Fibroblast of mammary gland (primary cell): ENCODE measurements at regions not wholly inside any gene's neighbourhood (a gene's known extent, or its start where the extent isn't known, plus 50 kb on each side); places are given as distances from the start of the nearest gene placed in this dataset.

Experiments used
- DNase-seq: peaks from one replicate; pipeline ENCODE4 v3.0.0-alpha.2; 2010; ENCODE audit warnings: low read depth
- H3K4me3 ChIP-seq: 2 replicates; pipeline ENCODE4 v1.5.1; 2011; ENCODE audit warnings: low read depth, mild to moderate bottlenecking, low read length, moderate library complexity; ENCODE audit not compliant: control insufficient read depth
- TF ChIP-seq, protein P1 (sequence below): conservative IDR thresholded peaks from 2 replicates; pipeline ENCODE4 v1.5.1; 2011; ENCODE audit warnings: low read depth, low read length, inconsistent platforms; ENCODE audit not compliant: control insufficient read depth, insufficient read depth

DNA sequence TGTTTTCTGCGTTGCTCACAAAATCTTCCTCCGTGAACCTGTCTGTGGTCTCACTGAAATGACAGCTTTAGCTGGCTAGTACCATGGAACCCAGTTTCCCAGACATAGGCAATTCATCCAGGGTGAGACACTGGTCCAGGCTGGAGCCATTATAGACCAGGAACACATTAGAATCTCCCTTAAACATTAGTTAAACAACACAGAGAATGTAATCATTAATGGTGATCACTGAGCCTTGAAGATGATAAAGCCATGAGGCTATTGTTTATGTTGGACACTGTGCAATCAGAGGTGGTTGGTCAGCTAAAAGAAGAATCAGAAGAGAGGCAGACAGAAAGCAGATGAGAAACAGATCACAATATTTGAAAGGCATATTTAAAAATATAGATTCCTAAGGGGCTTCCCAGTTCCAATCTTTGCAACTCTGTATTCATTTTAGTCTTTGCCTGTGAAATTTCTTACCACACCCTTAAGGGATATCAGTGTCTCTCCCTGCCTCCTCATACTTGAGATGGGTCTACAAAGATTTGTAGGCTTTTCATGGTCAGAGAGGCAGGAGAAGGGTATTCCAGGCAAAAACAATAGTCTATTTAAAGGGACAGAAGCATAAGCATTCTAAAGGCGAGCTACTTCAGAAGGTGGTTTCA is 317.9 kb downstream of the MAP2K6 start:
- H3K4me3 ChIP-seq = no peak overlapping the region
- DNase-seq = peak; percentile 24
- TF ChIP-seq, protein P1, sequence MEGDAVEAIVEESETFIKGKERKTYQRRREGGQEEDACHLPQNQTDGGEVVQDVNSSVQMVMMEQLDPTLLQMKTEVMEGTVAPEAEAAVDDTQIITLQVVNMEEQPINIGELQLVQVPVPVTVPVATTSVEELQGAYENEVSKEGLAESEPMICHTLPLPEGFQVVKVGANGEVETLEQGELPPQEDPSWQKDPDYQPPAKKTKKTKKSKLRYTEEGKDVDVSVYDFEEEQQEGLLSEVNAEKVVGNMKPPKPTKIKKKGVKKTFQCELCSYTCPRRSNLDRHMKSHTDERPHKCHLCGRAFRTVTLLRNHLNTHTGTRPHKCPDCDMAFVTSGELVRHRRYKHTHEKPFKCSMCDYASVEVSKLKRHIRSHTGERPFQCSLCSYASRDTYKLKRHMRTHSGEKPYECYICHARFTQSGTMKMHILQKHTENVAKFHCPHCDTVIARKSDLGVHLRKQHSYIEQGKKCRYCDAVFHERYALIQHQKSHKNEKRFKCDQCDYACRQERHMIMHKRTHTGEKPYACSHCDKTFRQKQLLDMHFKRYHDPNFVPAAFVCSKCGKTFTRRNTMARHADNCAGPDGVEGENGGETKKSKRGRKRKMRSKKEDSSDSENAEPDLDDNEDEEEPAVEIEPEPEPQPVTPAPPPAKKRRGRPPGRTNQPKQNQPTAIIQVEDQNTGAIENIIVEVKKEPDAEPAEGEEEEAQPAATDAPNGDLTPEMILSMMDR = no peak

DNA sequence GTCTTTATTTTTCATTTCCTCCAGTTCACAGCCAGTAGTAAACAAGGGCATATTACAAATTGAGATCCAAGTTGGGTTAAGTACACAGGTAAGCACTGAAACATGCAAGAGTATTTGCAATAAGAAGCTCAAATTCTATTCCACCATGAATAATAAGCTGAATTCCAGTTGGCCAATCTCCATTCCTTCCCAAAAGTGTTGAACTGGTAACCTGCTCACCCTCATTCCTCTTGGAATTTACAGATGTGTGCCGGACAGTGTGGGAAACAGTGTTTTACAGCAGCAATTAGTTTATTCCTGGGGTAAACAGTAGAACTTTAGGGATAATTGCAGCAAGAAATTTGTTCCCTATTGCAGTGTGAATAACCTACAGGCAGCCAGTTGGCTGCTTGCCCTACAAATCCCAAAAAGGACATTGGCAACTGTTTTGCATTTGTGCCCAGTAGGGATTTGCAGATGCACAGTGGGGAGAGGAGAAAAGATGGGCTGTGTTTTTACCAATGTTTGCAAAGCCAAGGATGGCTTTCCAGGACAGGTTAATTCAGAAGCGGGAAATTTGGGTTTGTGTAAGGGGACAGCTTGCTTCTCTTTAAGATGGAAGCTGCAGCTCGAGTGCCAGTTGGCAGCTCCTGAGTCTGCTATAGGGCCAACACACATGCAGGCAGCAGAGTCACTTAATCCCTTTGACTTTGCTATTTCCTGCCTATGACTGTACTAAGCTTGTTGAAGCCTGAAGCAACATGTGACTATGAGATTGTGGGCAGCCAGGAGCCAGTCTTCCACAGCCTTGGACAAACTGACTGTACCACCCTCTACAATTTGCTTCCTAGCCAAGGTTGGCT is 318.9 kb downstream of the MAP2K6 start:
- TF ChIP-seq, protein P1 = no peak
- no peak overlapping the region for H3K4me3 ChIP-seq
- peak; percentile 81 for DNase-seq

DNA sequence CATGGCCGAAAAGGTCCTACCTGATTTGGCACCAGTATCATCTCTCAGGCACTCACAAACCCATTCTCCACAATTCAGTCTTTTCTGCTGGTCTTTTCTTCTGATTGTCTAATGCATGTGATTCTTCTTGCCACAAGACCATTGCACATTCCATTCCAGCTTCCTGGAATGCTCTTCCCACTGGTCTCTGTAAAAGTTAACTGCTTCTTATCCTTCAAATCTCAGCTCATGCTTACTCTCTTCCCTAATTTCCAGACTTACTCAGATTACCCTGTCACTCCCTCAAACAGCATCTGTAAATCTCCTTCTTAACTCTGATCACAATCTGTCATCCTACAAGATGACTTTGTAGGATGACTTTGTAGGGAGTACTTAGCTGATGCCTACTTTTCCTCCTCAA is 320.2 kb downstream of the MAP2K6 start:
- TF ChIP-seq, protein P1 = no peak
- no peak overlapping the region for H3K4me3 ChIP-seq
- DNase-seq = no peak

DNA sequence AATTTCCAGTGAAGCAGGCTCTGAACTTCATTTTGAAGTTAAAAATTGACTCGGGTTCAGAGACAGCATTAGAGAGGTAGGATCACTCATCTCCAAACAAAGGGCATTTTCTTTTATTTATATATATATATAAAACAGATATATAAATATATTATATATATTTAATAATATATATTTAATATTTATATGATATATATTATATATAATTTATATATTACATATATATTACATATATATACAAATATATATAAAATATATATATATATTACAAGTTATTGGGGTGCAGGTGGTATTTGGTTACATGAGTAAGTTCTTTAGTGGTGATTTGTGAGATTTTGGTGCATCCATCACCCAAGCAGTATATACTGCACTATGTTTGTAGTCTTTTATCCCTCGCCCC is 320.8 kb downstream of the MAP2K6 start:
- H3K4me3 ChIP-seq = no peak overlapping the region

DNA sequence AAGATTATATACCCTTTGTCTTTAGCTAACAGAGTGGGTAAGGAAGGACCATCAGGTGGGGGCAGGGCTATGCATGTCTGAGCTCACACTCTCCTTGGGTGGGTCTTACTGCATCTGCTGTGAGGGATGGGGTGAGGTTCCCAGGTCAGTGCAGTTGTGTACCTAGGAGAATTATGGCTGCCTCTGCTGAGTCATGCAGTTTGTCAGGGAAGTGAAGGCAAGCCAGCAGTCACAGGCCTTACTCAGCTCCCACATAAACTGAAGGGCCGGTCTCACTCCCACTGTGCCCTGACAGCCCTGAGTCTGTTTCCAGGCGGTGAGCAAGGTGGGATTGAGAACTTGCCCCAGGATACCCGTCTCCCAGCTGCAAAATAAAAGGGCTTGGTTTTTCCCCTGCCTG is 328.6 kb downstream of the MAP2K6 start:
- TF ChIP-seq, protein P1 = no peak
- no peak overlapping the region for H3K4me3 ChIP-seq
- peak; percentile 58 for DNase-seq

More for the DNA sequence above, 320.8 kb downstream of the MAP2K6 start:
- TF ChIP-seq, protein P1 = no peak
- DNase-seq = no peak

DNA sequence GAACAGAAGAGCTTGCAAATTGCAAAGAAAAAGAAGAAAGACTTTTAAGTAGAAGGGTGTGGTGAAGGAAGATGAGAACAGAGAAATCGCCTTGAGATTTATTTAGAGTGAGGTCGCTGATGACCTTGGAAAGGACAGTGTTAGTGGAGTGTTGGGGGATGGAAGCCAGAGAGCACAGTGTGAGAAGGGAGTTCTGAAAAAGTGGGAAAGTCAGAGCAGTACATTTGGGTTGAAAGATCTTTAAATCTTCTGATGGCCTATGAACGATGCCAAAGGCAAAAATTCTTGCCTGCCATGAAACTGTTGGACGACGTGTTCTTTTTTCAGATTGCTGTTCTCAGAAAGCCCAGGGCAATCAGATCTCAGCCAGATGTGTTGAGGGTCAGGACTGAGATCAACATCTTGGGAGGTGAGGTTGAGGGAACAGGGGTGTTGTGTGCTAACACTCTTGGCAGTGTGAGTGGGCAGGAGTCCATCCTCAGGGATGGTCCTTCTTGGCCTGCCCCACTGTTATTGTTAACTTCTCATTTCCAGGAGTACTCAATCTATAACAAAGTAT is 330.1 kb downstream of the MAP2K6 start:
- no peak for DNase-seq
- no peak overlapping the region for H3K4me3 ChIP-seq
- TF ChIP-seq, protein P1 = no peak
